SK-MEL-5 (cell line): ENCODE measurements at regions not wholly inside any gene's neighbourhood (a gene's known extent, or its start where the extent isn't known, plus 50 kb on each side); places are given as distances from the start of the nearest gene placed in this dataset.
"Not testable (repeated sequence)": the region's sequence is repeated elsewhere in the genome, so short reads cannot be mapped to it uniquely, and the experiment has no call there.

Source experiments
- DNase-seq: peaks from one replicate; pipeline ENCODE4 v3.0.0-alpha.2; 2016; ENCODE audit warnings: low read depth, low spot score
- in situ Hi-C: cut with HindIII; loops from 2 replicates; pipeline ENCODE4 v1.10.0; 2016; ENCODE audit warnings: low sequenced_read_pairs, high pct_unique_total_duplicates, low pct_unique_long_range_greater_than_20kb

- in situ Hi-C loops, result no loop called here
- DNase-seq, result no peak
These were observed 596.1 kb upstream of the CITED2 start for GRCh38 chr6:139970591-139970991.

- in situ Hi-C loops, result no loop called here
These were observed 593.0 kb upstream of the CITED2 start for GRCh38 chr6:139967497-139967896.

GRCh38 chr6:139965393-139965792 lies 590.9 kb upstream of the CITED2 start:
- in situ Hi-C loops, result no loop called here
- DNase-seq, result no peak

More at GRCh38 chr6:139967497-139967896, 593.0 kb upstream of the CITED2 start:
- no peak for DNase-seq

- in situ Hi-C loops, result no loop called here
These were observed 590.3 kb upstream of the CITED2 start for GRCh38 chr6:139964737-139965136.

GRCh38 chr6:139962654-139963347 lies 588.4 kb upstream of the CITED2 start:
- no peak for DNase-seq
- in situ Hi-C loops, result no loop called here

More at GRCh38 chr6:139964737-139965136, 590.3 kb upstream of the CITED2 start:
- no peak for DNase-seq

GRCh38 chr6:139961190-139961589 lies 586.7 kb upstream of the CITED2 start:
- DNase-seq, result no peak
- in situ Hi-C loops, result no loop called here

- no peak for DNase-seq
These were observed 586.2 kb upstream of the CITED2 start for GRCh38 chr6:139960671-139961070.

GRCh38 chr6:139955366-139956155 lies 581.1 kb upstream of the CITED2 start:
- in situ Hi-C loops, result no loop called here

More at GRCh38 chr6:139960671-139961070, 586.2 kb upstream of the CITED2 start:
- in situ Hi-C loops, result no loop called here

GRCh38 chr6:139954463-139955071 lies 580.1 kb upstream of the CITED2 start:
- DNase-seq, result no peak
- in situ Hi-C loops, result no loop called here

More at GRCh38 chr6:139955366-139956155, 581.1 kb upstream of the CITED2 start:
- DNase-seq, result no peak

- in situ Hi-C loops, DNase-seq: not testable (repeated sequence)
These were observed 579.3 kb upstream of the CITED2 start for GRCh38 chr6:139953780-139954179.

- in situ Hi-C loops, result no loop called here
These were observed 576.7 kb upstream of the CITED2 start for GRCh38 chr6:139951172-139951571.

GRCh38 chr6:139944976-139945375 lies 570.5 kb upstream of the CITED2 start:
- in situ Hi-C loops, result no loop called here
- DNase-seq, result peak; percentile 90

More at GRCh38 chr6:139951172-139951571, 576.7 kb upstream of the CITED2 start:
- no peak for DNase-seq

GRCh38 chr6:139944131-139944530 lies 569.7 kb upstream of the CITED2 start:
- in situ Hi-C loops, result no loop called here
- DNase-seq, result no peak

GRCh38 chr6:139943391-139943790 lies 568.9 kb upstream of the CITED2 start:
- in situ Hi-C loops, result no loop called here
- DNase-seq, result peak; percentile 25

- DNase-seq, result no peak
- in situ Hi-C loops, result no loop called here
These were observed 567.9 kb upstream of the CITED2 start for GRCh38 chr6:139942331-139942730.

GRCh38 chr6:139941826-139942225 lies 567.4 kb upstream of the CITED2 start:
- in situ Hi-C loops, result no loop called here

GRCh38 chr6:139940741-139941729 lies 566.6 kb upstream of the CITED2 start:
- peak; percentile 89 for DNase-seq
- in situ Hi-C loops, result no loop called here

More at GRCh38 chr6:139941826-139942225, 567.4 kb upstream of the CITED2 start:
- DNase-seq, result no peak
